ENCODE measurements at regions not wholly inside any gene's neighbourhood (a gene's known extent, or its start where the extent isn't known, plus 50 kb on each side); places are given as distances from the start of the nearest gene placed in this dataset.

- no CpG with 5 or more reads among the region's 1 CpG for WGBS (ENCODE audit: extremely low coverage, insufficient read length, low lambda C conversion rate)
- H3K4me1 Mint-ChIP-seq = peaks cover 6 to 11% of the 10 kb centered on the region in 2 experiments; a peak in 1 of 4 replicates
- no peak overlapping the region for H2BK20ac ChIP-seq (ENCODE audit: low read depth, low read length, poor library complexity, severe bottlenecking)
- H3T11ph ChIP-seq (ENCODE audit: low read length) = no peak overlapping the region
- no peak overlapping the region for H2BK12ac ChIP-seq (ENCODE audit: insufficient read length, low read depth, low read length)
- H3K9me3 ChIP-seq (ENCODE audit: control insufficient read depth, low read depth, low read length) = no peaks in the 10 kb centered on the region
- H3K9ac ChIP-seq (ENCODE audit: extremely low read depth, insufficient read length, low read length) = no peak overlapping the region
- H3K27me3 Mint-ChIP-seq (ENCODE audit: low read depth) = no peaks in the 10 kb centered on the region
- no peak overlapping the region for H3K4me3 Mint-ChIP-seq
- H3K4me1 ChIP-seq (ENCODE audit: insufficient read depth, low read length) = no peaks in the 10 kb centered on the region
- H2BK120ac ChIP-seq (ENCODE audit: low read depth, low read length, poor library complexity, severe bottlenecking) = no peak overlapping the region
- no peaks in the 10 kb centered on the region for H3K79me1 ChIP-seq (ENCODE audit: insufficient read depth, low read depth, low read length, poor library complexity, severe bottlenecking)
- no peak overlapping the region for H2BK15ac ChIP-seq (ENCODE audit: low read depth, low read length)
- no peaks in the 10 kb centered on the region for H3K23me2 ChIP-seq (ENCODE audit: insufficient read length, low read depth, low read length, poor library complexity, severe bottlenecking)
- no peak overlapping the region for H3K18ac ChIP-seq (ENCODE audit: insufficient read length, low read depth, low read length)
- no peak overlapping the region for H4K8ac ChIP-seq (replicated peaks; ENCODE audit: insufficient read length, low read depth, low read length)
- no peak overlapping the region for H2AFZ ChIP-seq (ENCODE audit: low read length)
- H3K23ac ChIP-seq (ENCODE audit: insufficient read length, low read depth, low read length) = no peak overlapping the region
- no peak overlapping the region for H3K14ac ChIP-seq (ENCODE audit: insufficient read depth, low read length)
- H4K91ac ChIP-seq (ENCODE audit: insufficient read length, low read depth, low read length) = no peak overlapping the region
- DNase-seq = no peak
- H2AK5ac ChIP-seq (ENCODE audit: insufficient read length, low read length) = no peak overlapping the region
- no peak for TF ChIP-seq CTCF (conservative IDR thresholded peaks at IDR 0.05)
- H3K79me2 ChIP-seq (ENCODE audit: insufficient read depth, low read length) = no peaks in the 10 kb centered on the region; the same call in 1 of the 2 replicates
- H3K36me3 Mint-ChIP-seq (ENCODE audit: insufficient read depth in 1 of 3, low read depth in 3 of 3) = no peaks in the 10 kb centered on the region; a peak in 1 of 7 replicates
- H3K27ac Mint-ChIP-seq = no peak overlapping the region
- H3K4ac ChIP-seq (ENCODE audit: low read depth, low read length) = no peak overlapping the region
- H3K9me3 Mint-ChIP-seq = peaks cover 2 to 9% of the 10 kb centered on the region in 2 experiments; a peak in 4 of 5 replicates
- no peaks in the 10 kb centered on the region for H4K20me1 ChIP-seq (ENCODE audit: control insufficient read depth, insufficient read depth, insufficient read length)
- H3K27me3 ChIP-seq (ENCODE audit: insufficient read depth, low read length) = no peaks in the 10 kb centered on the region
- no peak overlapping the region for H3K4me2 ChIP-seq (ENCODE audit: insufficient read depth, insufficient read length, low read length)
- H2BK5ac ChIP-seq (ENCODE audit: insufficient read length, low read length) = no peak overlapping the region
- H4K5ac ChIP-seq (ENCODE audit: insufficient read length, low read depth, low read length) = no peak overlapping the region
- H3K27ac ChIP-seq (ENCODE audit: insufficient read length, low read depth, low read length) = no peak overlapping the region
- no peak overlapping the region for H3K56ac ChIP-seq (ENCODE audit: insufficient read length, low read depth, low read length)
These were observed 437.3 kb upstream of the SYNCRIP start for GRCh38 chr6:86079938-86080337.
